ENCODE measurements at regions not wholly inside any gene's neighbourhood (a gene's known extent, or its start where the extent isn't known, plus 50 kb on each side); places are given as distances from the start of the nearest gene placed in this dataset.
"Not testable (repeated sequence)": the region's sequence is repeated elsewhere in the genome, so short reads cannot be mapped to it uniquely, and the experiment has no call there.

DNA sequence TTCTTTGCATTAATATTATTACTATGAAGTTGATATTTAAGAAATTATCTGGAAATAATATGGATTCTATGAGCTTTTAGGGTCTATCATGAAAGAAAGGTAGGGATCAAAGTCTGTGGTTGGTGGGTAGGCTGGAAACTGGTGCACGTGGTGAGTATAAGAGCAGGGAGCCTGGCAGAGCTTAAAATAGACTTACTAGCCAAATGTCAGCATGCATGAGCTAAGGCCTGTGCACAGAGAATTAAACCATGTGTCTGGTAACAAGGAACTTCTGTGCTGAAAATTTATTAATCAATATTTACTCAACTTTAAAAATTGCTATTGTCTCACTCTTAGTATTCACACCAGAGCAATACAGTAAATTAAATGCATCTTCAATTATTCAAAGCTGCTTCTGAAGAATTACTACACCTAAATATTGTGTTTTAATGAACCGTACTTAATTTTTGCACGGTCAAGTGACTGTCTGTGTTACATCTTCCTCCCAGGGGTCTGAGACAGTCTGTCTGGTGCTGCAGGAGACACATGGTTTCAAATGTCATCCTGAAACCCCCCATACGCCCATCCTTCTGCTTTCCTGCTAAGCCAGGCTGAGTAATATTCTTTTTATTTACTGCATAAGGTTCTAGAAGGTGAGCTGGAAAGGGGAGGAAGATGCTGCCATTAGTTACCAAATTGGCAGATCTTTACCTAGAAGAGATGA lies 161.0 kb upstream of the NLRP1 start:
- no peak for DNase-seq (ENCODE audit: low read depth in 2 of 3, low spot score in 1 of 3)

GRCh38 chr17:5747276-5747675 lies 163.0 kb upstream of the NLRP1 start:
- no peak for DNase-seq (ENCODE audit: low read depth in 2 of 3, low spot score in 1 of 3)

DNA sequence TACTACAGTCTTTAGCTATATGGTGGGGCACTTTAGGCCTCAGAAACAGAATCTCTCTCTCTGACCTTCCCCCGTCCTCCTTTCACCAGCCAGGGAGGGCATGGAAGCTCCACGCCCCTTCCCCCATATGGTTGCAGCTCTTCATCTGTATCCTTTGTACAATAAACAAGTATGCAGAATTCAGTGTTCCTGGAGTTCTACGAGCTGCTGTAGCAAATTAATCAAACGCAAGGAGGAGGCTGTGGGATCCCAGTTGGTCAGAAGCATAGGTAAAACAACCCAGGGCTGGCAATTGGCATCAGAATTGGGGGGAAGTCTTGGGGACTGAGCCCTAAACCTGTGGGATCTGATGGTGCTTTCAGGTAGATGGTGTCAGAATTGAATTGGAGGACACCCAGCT lies 163.7 kb upstream of the NLRP1 start:
- no peak for DNase-seq (ENCODE audit: low read depth in 2 of 3, low spot score in 1 of 3)

DNA sequence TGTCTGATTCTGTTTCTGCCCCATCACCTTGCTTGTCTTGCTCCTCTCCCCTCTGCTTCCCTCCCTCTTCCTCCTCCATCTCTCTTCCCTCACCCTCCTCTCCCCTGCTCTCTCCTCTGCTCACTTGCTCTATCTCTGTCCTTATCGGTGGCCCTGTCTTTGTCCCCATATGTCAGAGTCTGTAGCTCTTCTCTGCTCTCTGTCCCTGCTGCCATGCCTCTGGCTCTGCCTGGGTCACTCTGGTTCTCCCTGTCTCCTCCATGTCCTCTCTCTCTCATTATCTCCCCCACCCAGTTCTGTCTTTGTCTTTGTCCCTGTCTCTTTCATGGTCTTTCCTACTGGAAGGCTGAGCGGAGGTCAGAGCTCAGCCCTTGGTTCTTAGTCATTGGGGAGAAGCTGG lies 169.1 kb upstream of the NLRP1 start:
- no peak for DNase-seq (ENCODE audit: low read depth in 2 of 3, low spot score in 1 of 3)

- no peak for DNase-seq (ENCODE audit: low read depth in 2 of 3, low spot score in 1 of 3)
These were observed 173.1 kb upstream of the NLRP1 start for GRCh38 chr17:5757314-5757907.

- no peak for DNase-seq (ENCODE audit: low read depth in 2 of 3, low spot score in 1 of 3)
These were observed 174.3 kb upstream of the NLRP1 start for GRCh38 chr17:5758651-5759050.

DNA sequence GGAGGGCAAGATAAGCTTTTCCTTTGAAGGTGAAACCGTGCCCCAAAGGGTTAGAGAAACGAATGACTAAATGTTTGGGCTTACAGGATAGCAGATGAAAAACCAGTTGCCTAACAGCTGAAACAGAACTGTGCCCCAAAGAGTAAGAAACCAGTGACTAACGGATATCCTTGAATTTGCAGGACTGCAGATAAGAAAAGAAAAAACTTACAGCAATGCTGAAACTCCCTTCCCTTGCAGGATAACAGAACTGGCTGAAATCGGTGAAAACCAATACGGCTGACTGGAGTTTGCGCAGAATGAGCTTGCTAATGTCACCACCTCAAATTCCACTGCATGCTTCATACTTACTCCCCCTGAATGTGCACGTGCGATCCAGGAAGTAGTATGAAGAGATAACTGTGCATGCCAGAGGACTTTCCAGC lies 175.2 kb upstream of the NLRP1 start:
- no peak for DNase-seq (ENCODE audit: low read depth in 2 of 3, low spot score in 1 of 3)

GRCh38 chr17:5762191-5762590 lies 177.9 kb upstream of the NLRP1 start:
- no peak for DNase-seq (ENCODE audit: low read depth in 2 of 3, low spot score in 1 of 3)

GRCh38 chr17:5763595-5764306 lies 179.4 kb upstream of the NLRP1 start:
- no peak for DNase-seq (ENCODE audit: low read depth in 2 of 3, low spot score in 1 of 3)

DNA sequence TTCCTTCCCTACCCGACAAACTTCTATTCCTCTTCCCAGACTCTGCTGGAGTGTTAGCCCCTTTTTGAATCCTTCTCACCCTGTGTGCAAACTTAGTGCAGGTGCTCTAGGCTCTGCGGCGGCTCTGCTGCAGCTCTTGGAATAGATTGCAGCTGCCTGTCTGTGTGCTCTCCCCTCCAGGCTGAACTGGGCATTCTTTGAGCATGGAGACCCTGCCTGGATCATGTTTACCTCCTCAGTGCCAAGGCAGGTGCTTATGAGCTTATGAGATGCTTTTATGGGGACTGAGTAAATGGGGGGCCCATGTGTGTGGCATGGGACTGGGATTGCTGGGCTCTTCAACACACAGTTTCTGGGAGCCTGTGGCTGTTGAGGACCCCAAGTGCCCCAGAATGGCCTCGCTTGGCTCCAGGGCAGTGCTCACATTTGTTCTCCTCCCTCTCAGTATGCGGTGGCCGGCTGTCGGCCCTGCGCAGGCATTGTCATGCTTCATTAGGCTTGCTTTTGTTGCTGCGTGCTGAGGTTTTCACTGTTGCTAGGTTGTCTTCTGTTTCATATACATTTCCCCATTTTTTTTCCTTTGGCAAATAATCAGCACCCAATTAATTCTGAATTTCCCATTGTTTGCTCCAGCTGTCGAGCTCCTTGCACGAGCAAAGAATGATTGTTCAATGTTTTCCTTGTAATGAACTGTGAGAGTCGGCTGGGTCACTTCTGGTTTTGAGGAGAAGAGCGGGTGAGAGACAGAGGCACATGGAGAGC lies 185.5 kb upstream of the NLRP1 start:
- DNase-seq (ENCODE audit: low read depth in 2 of 3, low spot score in 1 of 3) = no peak

DNA sequence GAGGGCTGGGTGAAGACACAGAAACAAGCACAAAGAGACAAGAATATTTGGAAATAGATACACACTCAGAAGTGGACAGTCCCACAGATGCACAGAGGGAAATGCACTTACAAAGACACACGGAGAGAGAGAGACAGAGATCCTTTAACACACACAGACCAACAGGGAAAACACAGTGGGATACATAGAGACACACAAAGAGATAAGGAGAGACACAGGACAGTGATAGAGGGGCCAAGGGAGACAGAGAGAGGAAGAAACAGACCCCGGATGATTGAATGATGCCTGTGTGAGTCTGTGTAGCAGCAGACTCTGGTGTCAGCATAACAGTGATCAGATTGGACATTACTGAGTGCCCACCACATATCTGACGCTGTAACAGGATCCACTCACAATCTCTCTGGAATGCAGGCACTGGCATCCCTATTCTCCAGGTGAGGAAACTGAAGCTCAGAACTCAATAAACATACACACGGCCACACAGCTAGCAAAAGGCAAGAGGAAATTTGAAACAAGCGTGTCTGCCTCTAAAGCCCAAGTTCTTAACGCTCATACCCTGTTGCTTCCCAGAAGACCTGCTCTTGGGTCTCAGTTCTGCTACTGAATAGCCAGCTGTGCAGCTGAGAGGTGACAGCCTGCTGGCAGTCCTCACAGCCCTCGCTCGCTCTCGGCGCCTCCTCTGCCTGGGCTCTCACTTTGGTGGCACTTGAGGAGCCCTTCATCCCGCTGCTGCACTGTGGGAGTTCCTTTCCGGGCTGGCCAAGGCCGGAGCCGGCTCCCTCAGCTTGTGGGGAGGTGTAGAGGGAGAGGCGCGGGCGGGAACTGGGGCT lies 186.3 kb upstream of the NLRP1 start:
- DNase-seq (ENCODE audit: low read depth in 2 of 3, low spot score in 1 of 3) = no peak

DNA sequence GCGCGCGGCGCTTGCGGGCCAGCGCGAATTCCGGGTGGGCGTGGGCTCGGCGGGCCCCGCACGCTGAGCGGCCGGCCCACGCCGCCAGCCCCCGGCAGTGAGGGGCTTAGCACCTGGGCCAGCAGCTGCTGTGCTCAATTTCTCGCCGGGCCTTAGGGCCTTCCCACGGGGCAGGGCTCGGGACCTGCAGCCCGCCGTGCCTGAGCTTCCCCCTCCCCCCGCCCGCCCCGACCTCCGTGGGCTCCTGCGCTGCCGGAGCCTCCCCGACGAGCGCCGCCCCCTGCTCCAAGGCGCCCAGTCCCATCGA lies 186.9 kb upstream of the NLRP1 start:
- DNase-seq (ENCODE audit: low read depth in 2 of 3, low spot score in 1 of 3) = not testable (repeated sequence)

DNA sequence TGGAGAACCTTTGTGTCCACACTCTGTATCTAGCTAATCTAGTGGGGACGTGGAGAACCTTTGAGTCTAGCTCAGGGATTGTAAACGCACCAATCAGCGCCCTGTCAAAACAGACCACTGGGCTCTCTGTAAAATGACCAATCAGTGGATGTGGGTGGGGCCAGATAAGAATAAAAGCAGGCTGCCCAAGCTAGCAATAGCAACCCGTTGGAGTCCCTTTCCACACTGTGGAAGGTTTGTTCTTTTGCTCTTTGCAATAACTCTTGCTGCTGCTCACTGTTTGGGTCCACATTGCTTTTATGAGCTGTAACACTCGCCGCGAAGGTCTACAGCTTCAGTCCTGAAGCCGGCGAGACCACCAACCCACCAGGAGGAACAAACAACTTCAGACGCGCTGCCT lies 187.7 kb upstream of the NLRP1 start:
- not testable (repeated sequence) for DNase-seq (ENCODE audit: low read depth in 2 of 3, low spot score in 1 of 3)

DNA sequence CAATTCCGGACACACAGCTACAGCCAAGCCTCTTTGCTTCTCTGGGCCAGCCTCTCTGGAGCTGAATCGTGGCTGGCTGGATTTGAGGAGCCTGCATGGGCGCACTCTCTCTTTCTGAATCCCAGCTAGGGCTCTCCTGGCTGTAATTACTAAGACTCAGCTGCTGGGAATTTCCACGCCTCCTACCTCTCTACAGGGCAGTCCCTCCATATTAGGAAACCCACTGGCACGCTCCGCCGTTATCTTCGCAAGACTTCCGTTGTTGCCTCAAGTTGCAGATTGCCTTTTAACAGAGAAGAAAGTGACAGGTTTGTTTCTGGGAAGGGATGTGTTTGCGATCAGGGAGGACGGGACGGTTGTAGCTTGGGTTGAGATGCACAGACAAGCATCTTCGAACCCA lies 188.4 kb upstream of the NLRP1 start:
- DNase-seq (ENCODE audit: low read depth in 2 of 3, low spot score in 1 of 3) = no peak

- no peak for DNase-seq (ENCODE audit: low read depth in 2 of 3, low spot score in 1 of 3)
These were observed 189.6 kb upstream of the NLRP1 start for GRCh38 chr17:5773816-5774360.

GRCh38 chr17:5775098-5775497 lies 190.8 kb upstream of the NLRP1 start:
- DNase-seq (ENCODE audit: low read depth in 2 of 3, low spot score in 1 of 3) = no peak

DNA sequence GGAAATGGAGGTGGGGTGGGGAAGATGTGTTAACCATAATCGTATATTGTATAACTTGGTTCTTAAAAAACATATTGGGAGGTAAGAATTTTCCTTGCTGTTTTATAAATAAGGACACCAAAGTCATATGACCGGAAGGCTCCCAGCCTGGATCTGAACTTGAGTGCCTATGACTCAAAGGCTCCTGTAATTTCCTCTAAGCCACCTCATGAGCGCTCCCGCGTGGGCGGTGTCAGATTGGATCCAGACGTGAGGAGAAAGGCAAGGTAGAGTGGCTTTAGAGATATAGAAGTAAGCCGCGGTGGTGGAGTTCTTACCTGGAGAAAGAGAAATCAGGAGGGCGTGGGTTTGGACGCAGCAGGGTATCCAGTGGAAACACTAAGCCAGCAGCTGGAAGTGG lies 196.2 kb upstream of the NLRP1 start:
- no peak for DNase-seq (ENCODE audit: low read depth in 2 of 3, low spot score in 1 of 3)

DNA sequence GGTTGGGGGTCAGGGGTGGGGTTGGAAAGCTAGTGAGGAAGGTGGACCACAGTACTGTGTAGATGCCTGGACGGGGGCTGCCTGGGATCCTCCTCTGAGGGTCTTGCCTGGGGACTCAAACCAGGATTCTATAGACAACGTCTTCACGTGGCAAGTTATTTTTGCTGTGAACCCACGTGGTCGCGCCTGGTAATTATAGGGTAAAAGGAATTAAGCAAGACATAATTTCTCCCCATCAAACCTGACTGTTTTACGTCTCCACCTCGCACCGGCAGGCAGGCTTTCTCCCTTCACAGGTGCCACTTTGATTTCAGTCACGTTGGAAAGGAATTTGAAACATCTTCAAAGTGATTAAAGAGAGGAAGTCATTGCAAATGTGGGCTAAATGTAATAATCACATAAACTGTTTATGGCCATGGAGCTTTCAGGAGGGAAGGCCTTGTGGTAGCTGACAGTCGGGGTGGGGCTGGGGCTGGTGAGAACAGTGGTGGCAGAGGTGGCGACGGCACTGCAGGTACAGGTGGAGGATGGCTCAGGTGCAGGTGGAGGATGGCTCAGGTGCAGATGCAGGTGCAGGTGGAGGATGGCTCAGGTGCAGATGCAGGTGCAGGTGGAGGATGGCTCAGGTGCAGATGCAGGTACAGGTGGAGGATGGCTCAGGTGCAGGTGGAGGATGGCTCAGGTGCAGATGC lies 197.1 kb upstream of the NLRP1 start:
- DNase-seq (ENCODE audit: low read depth in 2 of 3, low spot score in 1 of 3) = no peak

- no peak for DNase-seq (ENCODE audit: low read depth in 2 of 3, low spot score in 1 of 3)
These were observed 199.0 kb upstream of the NLRP1 start for GRCh38 chr17:5783269-5783668.

GRCh38 chr17:5783851-5784250 lies 199.5 kb upstream of the NLRP1 start:
- DNase-seq (ENCODE audit: low read depth in 2 of 3, low spot score in 1 of 3) = no peak
